GM23338 (cell line): ENCODE measurements at regions not wholly inside any gene's neighbourhood (a gene's known extent, or its start where the extent isn't known, plus 50 kb on each side); places are given as distances from the start of the nearest gene placed in this dataset.
"Not testable (repeated sequence)": the region's sequence is repeated elsewhere in the genome, so short reads cannot be mapped to it uniquely, and the experiment has no call there.

Source experiments
- ATAC-seq: fragments of 200-7000 bp; cut with Tn5 transposase; 3 replicates; pipeline ENCODE4 v1.9.1; 2020
- DNase-seq: peaks from one replicate; pipeline ENCODE4 v3.0.0-alpha.2; 2015; ENCODE audit warnings: low spot score
- H2AFZ ChIP-seq: fragments of 200-600 bp; sonication (generic); 2 replicates; pipeline ENCODE4 v1.8.0; 2016; ENCODE audit warnings: antibody characterized with exemption, mild to moderate bottlenecking, moderate library complexity
- H3F3A ChIP-seq: fragments of 200-600 bp; sonication (generic); replicated peaks from 2 replicates; pipeline ENCODE4 v1.8.0; 2017; ENCODE audit warnings: antibody characterized with exemption, mixed run types, low read depth
- H3K27ac ChIP-seq: fragments of 200-600 bp; sonication (generic); 2 replicates; pipeline ENCODE4 v1.6.1; 2016; ENCODE audit warnings: low read depth
- H3K27me3 ChIP-seq: fragments of 200-600 bp; sonication (generic); 2 replicates; pipeline ENCODE4 v1.8.0; 2016; ENCODE audit warnings: mild to moderate bottlenecking, mixed run types, moderate library complexity; ENCODE audit not compliant: insufficient read depth
- H3K36me3 ChIP-seq: fragments of 200-600 bp; sonication (generic); 2 replicates; pipeline ENCODE4 v1.8.0; 2016; ENCODE audit warnings: mild to moderate bottlenecking; ENCODE audit not compliant: insufficient read depth
- H3K4me1 ChIP-seq: fragments of 200-600 bp; sonication (generic); 2 replicates; pipeline ENCODE4 v1.8.0; 2016; ENCODE audit warnings: mild to moderate bottlenecking, moderate library complexity; ENCODE audit not compliant: insufficient read depth
- H3K4me2 ChIP-seq: fragments of 200-600 bp; sonication (generic); 2 replicates; pipeline ENCODE4 v1.7.1; 2017; ENCODE audit warnings: mixed run types
- H3K4me3 ChIP-seq: fragments of 200-600 bp; sonication (generic); 2 replicates; pipeline ENCODE4 v1.6.1; 2016; ENCODE audit warnings: mixed run types
- H3K79me2 ChIP-seq: fragments of 200-600 bp; sonication (generic); replicated peaks from 2 replicates; pipeline ENCODE4 v1.8.0; 2017; ENCODE audit warnings: mild to moderate bottlenecking; ENCODE audit not compliant: insufficient read depth
- H3K9me2 ChIP-seq: fragments of 200-600 bp; sonication (generic); 2 replicates; pipeline ENCODE4 v1.8.0; 2017; ENCODE audit not compliant: insufficient read depth
- H4K20me1 ChIP-seq: fragments of 200-600 bp; sonication (generic); replicated peaks from 2 replicates; pipeline ENCODE4 v1.8.0; 2017; ENCODE audit warnings: mild to moderate bottlenecking; ENCODE audit not compliant: insufficient read depth
- H3K27ac Mint-ChIP-seq: 2 replicates; pipeline ENCODE4 v1.8.0; 2020; ENCODE audit warnings: inconsistent platforms, mild to moderate bottlenecking, moderate library complexity, mixed read lengths
- H3K27me3 Mint-ChIP-seq: 3 replicates; pipeline ENCODE4 v1.8.0; 2022; ENCODE audit warnings: low read depth, mild to moderate bottlenecking, moderate library complexity, mixed read lengths, inconsistent platforms; ENCODE audit not compliant: insufficient read depth, poor library complexity
- H3K36me3 Mint-ChIP-seq: 3 replicates; pipeline ENCODE4 v1.8.0; 2021; ENCODE audit warnings: low read depth, mild to moderate bottlenecking, inconsistent platforms, moderate library complexity, mixed read lengths
- H3K4me1 Mint-ChIP-seq: 3 replicates; pipeline ENCODE4 v1.8.0; 2020; ENCODE audit warnings: mild to moderate bottlenecking, inconsistent platforms, mixed read lengths
- H3K4me3 Mint-ChIP-seq: 3 replicates; pipeline ENCODE4 v1.8.0; 2021; ENCODE audit warnings: moderate library complexity, mild to moderate bottlenecking, inconsistent platforms, mixed read lengths
- H3K9me3 Mint-ChIP-seq: 3 replicates; pipeline ENCODE4 v1.8.0; 2020; ENCODE audit warnings: moderate library complexity, mild to moderate bottlenecking, inconsistent platforms, mixed read lengths
- CREB1 ChIP-seq: fragments of 250-450 bp; sonication (Bioruptor Pico); IDR thresholded peaks from 2 replicates; pipeline ENCODE4 v1.5.0; 2020; ENCODE audit warnings: low read depth, mild to moderate bottlenecking, moderate library complexity
- EZH2phosphoT487 ChIP-seq: fragments of 200-600 bp; sonication (generic); IDR thresholded peaks from one replicate; pipeline ENCODE4 v1.8.1; 2018; ENCODE audit warnings: antibody characterized with exemption; ENCODE audit not compliant: unreplicated experiment
- JUNB ChIP-seq: IDR thresholded peaks from one replicate; pipeline ENCODE4 v1.6.1; 2016; ENCODE audit warnings: antibody characterized with exemption; ENCODE audit not compliant: unreplicated experiment
- NANOG ChIP-seq: IDR thresholded peaks from 2 replicates; pipeline ENCODE4 v1.6.1; 2016; ENCODE audit warnings: antibody characterized with exemption, borderline replicate concordance
- POLR2AphosphoS5 ChIP-seq: IDR thresholded peaks from 2 replicates; pipeline ENCODE4 v1.6.1; 2016; ENCODE audit warnings: antibody characterized with exemption, low read depth
- ZNF114 ChIP-seq: fragments of 250-450 bp; sonication (Bioruptor Pico); IDR thresholded peaks from 2 replicates; pipeline ENCODE4 v1.5.0; 2020; ENCODE audit warnings: mild to moderate bottlenecking, moderate library complexity
- ZNF331 ChIP-seq: fragments of 250-450 bp; sonication (Bioruptor Pico); IDR thresholded peaks from 2 replicates; pipeline ENCODE4 v1.5.0; 2020; ENCODE audit warnings: low read depth, mild to moderate bottlenecking, moderate library complexity
- TF ChIP-seq, protein P1 (sequence below), 2 experiments: fragments of 200-600 bp in 1 of 2; sonication (generic) in 1 of 2; conservative IDR thresholded peaks; 2 replicates each; pipeline versions ENCODE4 v1.5.1 to v1.6.1; 2016 to 2017; ENCODE audit warnings: antibody characterized with exemption in 2 of 2, low read depth in 2 of 2, mild to moderate bottlenecking in 2 of 2, moderate library complexity in 1 of 2
- TF ChIP-seq, protein P2 (sequence below): fragments of 250-450 bp; sonication (Bioruptor Pico); IDR thresholded peaks from 2 replicates; pipeline ENCODE4 v1.5.0; 2020; ENCODE audit warnings: mild to moderate bottlenecking, moderate library complexity
- TF ChIP-seq, protein P3 (sequence below): IDR thresholded peaks from one replicate; pipeline ENCODE4 v1.6.1; 2018; ENCODE audit warnings: antibody characterized with exemption; ENCODE audit not compliant: unreplicated experiment

DNA sequence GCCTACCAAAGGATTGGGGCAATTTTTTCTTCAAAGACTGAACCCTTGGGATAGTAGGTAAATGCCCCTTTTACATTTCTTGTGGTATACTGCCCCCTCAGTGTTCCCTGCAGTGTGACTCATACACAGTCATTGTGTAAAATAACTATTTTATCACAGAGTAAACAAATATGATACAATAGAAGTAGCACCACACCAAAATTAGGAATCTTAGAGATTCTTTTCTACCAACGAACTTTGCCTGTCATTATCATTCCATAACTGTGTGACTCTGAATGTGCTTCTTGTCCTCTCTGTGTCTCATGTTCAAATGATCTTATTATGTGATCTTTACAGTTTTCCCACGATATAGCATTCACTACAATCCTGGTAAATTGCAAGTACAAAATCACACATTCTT lies 517.0 kb downstream of the ZIC3 start (continued):
- TF ChIP-seq, protein P1, sequence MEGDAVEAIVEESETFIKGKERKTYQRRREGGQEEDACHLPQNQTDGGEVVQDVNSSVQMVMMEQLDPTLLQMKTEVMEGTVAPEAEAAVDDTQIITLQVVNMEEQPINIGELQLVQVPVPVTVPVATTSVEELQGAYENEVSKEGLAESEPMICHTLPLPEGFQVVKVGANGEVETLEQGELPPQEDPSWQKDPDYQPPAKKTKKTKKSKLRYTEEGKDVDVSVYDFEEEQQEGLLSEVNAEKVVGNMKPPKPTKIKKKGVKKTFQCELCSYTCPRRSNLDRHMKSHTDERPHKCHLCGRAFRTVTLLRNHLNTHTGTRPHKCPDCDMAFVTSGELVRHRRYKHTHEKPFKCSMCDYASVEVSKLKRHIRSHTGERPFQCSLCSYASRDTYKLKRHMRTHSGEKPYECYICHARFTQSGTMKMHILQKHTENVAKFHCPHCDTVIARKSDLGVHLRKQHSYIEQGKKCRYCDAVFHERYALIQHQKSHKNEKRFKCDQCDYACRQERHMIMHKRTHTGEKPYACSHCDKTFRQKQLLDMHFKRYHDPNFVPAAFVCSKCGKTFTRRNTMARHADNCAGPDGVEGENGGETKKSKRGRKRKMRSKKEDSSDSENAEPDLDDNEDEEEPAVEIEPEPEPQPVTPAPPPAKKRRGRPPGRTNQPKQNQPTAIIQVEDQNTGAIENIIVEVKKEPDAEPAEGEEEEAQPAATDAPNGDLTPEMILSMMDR (conservative IDR thresholded peaks at IDR 0.05; ENCODE audit: low read depth in 2 of 2): no peak
- TF ChIP-seq POLR2AphosphoS5 (no peak), JUNB (no peak), CREB1 (CRISPR knock-in tag) (no peak)

DNA sequence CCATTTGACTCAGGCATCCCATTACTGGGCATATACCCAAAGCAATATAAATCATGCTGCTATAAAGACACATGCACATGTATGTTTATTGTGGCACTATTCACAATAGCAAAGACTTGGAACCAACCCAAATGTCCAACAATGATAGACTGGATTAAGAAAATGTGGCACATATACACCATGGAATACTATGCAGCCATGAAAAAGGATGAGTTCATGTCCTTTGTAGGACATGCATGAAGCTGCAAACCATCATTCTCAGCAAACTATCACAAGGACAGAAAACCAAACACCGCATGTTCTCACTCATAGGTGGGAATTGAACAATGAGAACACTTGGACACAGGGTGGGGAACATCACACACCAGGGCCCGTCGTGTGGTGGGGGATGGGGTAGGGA lies 545.0 kb downstream of the ZIC3 start:
- H4K20me1 ChIP-seq, H3K4me3 ChIP-seq, H3K4me1 ChIP-seq, H3K36me3 ChIP-seq, H3K27me3 ChIP-seq, H3K4me2 ChIP-seq, ATAC-seq, H3K36me3 Mint-ChIP-seq, H3K79me2 ChIP-seq, H2AFZ ChIP-seq, H3K27me3 Mint-ChIP-seq, H3K27ac Mint-ChIP-seq, DNase-seq, H3K9me3 Mint-ChIP-seq, H3F3A ChIP-seq, H3K27ac ChIP-seq, H3K9me2 ChIP-seq, H3K4me1 Mint-ChIP-seq, H3K4me3 Mint-ChIP-seq: not testable (repeated sequence)

DNA sequence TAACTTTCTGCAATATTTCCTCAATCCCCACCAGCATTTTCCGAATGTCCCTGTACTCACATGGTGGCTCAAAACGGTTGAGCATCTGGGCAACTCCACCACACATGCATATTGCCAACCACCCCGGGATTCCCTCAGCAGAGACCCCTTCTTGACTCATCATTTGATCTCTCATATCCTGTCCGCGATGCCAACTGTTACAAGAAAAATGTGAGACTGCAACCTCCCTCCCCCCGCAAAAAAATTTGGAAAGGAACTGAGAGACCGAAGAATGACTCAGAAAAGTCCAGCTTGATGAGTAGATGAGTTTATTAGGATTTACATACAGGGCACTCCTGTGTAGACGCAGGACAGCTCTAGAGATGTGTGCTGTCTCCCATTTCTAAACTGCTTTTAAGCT lies 561.4 kb downstream of the ZIC3 start:
- H3K27me3 ChIP-seq: no peaks in the 10 kb centered on the region
- ATAC-seq (no peak), DNase-seq (no peak)
- Mint-ChIP-seq H3K9me3 (no peaks in the 10 kb centered on the region), H3K27me3 (no peaks in the 10 kb centered on the region), H3K4me1 (peaks cover 6% of the 10 kb centered on the region), H3K36me3 (no peaks in the 10 kb centered on the region), H3K4me3 (no peak overlapping the region), H3K27ac (no peak overlapping the region)
- no peak overlapping the region for H3K27ac ChIP-seq
- no peak overlapping the region for H3K4me2 ChIP-seq
- H3F3A ChIP-seq: no peaks in the 10 kb centered on the region
- H2AFZ ChIP-seq: no peak overlapping the region
- no peaks in the 10 kb centered on the region for H3K4me1 ChIP-seq
- H4K20me1 ChIP-seq: no peaks in the 10 kb centered on the region
- no peaks in the 10 kb centered on the region for H3K36me3 ChIP-seq
- H3K79me2 ChIP-seq: no peaks in the 10 kb centered on the region
- no peak overlapping the region for H3K4me3 ChIP-seq
- H3K9me2 ChIP-seq: no peaks in the 10 kb centered on the region
- no peak for TF ChIP-seq ZNF114
- no peak for TF ChIP-seq CREB1 (CRISPR knock-in tag)
- TF ChIP-seq, protein P2, sequence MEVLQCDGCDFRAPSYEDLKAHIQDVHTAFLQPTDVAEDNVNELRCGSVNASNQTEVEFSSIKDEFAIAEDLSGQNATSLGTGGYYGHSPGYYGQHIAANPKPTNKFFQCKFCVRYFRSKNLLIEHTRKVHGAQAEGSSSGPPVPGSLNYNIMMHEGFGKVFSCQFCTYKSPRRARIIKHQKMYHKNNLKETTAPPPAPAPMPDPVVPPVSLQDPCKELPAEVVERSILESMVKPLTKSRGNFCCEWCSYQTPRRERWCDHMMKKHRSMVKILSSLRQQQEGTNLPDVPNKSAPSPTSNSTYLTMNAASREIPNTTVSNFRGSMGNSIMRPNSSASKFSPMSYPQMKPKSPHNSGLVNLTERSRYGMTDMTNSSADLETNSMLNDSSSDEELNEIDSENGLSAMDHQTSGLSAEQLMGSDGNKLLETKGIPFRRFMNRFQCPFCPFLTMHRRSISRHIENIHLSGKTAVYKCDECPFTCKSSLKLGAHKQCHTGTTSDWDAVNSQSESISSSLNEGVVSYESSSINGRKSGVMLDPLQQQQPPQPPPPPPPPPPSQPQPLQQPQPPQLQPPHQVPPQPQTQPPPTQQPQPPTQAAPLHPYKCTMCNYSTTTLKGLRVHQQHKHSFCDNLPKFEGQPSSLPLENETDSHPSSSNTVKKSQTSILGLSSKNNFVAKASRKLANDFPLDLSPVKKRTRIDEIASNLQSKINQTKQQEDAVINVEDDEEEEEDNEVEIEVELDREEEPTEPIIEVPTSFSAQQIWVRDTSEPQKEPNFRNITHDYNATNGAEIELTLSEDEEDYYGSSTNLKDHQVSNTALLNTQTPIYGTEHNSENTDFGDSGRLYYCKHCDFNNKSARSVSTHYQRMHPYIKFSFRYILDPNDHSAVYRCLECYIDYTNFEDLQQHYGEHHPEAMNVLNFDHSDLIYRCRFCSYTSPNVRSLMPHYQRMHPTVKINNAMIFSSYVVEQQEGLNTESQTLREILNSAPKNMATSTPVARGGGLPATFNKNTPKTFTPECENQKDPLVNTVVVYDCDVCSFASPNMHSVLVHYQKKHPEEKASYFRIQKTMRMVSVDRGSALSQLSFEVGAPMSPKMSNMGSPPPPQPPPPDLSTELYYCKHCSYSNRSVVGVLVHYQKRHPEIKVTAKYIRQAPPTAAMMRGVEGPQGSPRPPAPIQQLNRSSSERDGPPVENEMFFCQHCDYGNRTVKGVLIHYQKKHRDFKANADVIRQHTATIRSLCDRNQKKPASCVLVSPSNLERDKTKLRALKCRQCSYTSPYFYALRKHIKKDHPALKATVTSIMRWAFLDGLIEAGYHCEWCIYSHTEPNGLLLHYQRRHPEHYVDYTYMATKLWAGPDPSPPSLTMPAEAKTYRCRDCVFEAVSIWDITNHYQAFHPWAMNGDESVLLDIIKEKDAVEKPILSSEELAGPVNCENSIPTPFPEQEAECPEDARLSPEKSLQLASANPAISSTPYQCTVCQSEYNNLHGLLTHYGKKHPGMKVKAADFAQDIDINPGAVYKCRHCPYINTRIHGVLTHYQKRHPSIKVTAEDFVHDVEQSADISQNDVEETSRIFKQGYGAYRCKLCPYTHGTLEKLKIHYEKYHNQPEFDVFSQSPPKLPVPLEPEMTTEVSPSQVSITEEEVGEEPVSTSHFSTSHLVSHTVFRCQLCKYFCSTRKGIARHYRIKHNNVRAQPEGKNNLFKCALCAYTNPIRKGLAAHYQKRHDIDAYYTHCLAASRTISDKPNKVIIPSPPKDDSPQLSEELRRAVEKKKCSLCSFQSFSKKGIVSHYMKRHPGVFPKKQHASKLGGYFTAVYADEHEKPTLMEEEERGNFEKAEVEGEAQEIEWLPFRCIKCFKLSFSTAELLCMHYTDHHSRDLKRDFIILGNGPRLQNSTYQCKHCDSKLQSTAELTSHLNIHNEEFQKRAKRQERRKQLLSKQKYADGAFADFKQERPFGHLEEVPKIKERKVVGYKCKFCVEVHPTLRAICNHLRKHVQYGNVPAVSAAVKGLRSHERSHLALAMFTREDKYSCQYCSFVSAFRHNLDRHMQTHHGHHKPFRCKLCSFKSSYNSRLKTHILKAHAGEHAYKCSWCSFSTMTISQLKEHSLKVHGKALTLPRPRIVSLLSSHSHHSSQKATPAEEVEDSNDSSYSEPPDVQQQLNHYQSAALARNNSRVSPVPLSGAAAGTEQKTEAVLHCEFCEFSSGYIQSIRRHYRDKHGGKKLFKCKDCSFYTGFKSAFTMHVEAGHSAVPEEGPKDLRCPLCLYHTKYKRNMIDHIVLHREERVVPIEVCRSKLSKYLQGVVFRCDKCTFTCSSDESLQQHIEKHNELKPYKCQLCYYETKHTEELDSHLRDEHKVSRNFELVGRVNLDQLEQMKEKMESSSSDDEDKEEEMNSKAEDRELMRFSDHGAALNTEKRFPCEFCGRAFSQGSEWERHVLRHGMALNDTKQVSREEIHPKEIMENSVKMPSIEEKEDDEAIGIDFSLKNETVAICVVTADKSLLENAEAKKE (CRISPR knock-in tag): no peak
- TF ChIP-seq POLR2AphosphoS5: no peak
- no peak for TF ChIP-seq ZNF331 (CRISPR knock-in tag)
- TF ChIP-seq NANOG: no peak
- no peak for TF ChIP-seq EZH2phosphoT487
- no peak for TF ChIP-seq JUNB
- TF ChIP-seq, protein P3, sequence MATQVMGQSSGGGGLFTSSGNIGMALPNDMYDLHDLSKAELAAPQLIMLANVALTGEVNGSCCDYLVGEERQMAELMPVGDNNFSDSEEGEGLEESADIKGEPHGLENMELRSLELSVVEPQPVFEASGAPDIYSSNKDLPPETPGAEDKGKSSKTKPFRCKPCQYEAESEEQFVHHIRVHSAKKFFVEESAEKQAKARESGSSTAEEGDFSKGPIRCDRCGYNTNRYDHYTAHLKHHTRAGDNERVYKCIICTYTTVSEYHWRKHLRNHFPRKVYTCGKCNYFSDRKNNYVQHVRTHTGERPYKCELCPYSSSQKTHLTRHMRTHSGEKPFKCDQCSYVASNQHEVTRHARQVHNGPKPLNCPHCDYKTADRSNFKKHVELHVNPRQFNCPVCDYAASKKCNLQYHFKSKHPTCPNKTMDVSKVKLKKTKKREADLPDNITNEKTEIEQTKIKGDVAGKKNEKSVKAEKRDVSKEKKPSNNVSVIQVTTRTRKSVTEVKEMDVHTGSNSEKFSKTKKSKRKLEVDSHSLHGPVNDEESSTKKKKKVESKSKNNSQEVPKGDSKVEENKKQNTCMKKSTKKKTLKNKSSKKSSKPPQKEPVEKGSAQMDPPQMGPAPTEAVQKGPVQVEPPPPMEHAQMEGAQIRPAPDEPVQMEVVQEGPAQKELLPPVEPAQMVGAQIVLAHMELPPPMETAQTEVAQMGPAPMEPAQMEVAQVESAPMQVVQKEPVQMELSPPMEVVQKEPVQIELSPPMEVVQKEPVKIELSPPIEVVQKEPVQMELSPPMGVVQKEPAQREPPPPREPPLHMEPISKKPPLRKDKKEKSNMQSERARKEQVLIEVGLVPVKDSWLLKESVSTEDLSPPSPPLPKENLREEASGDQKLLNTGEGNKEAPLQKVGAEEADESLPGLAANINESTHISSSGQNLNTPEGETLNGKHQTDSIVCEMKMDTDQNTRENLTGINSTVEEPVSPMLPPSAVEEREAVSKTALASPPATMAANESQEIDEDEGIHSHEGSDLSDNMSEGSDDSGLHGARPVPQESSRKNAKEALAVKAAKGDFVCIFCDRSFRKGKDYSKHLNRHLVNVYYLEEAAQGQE: no peak
